Neural cell (in vitro differentiated cells): ENCODE measurements at regions not wholly inside any gene's neighbourhood (a gene's known extent, or its start where the extent isn't known, plus 50 kb on each side); places are given as distances from the start of the nearest gene placed in this dataset.

Experiments
- H2AFZ ChIP-seq: fragments of 200-600, 300-800 bp; sonication (generic), shearing (Covaris generic); 2 replicates; pipeline ENCODE4 v1.6.0; 2014; ENCODE audit warnings: low read depth, mild to moderate bottlenecking, antibody characterized with exemption, low read length, moderate library complexity
- H3F3A ChIP-seq: fragments of 200-600 bp; shearing (Covaris generic); 2 replicates; pipeline ENCODE4 v1.6.1; 2016; ENCODE audit warnings: mild to moderate bottlenecking, moderate library complexity, mixed read lengths, antibody characterized with exemption, low read length; ENCODE audit not compliant: insufficient read depth, poor library complexity, severe bottlenecking
- H3K27ac ChIP-seq: fragments of 200-600, 300-800 bp; sonication (generic), shearing (Covaris generic); 2 replicates; pipeline ENCODE4 v1.5.1; 2014; ENCODE audit warnings: mild to moderate bottlenecking, low read length, moderate library complexity
- H3K27me3 ChIP-seq: fragments of 300-800, 200-600 bp; sonication (generic), shearing (Covaris generic); 2 replicates; pipeline ENCODE4 v1.6.0; 2014; ENCODE audit warnings: mild to moderate bottlenecking, low read depth, low read length, moderate library complexity; ENCODE audit not compliant: insufficient read depth
- H3K36me3 ChIP-seq: fragments of 300-800, 200-600 bp; sonication (generic), shearing (Covaris generic); 2 replicates; pipeline ENCODE4 v1.5.1; 2014; ENCODE audit warnings: mild to moderate bottlenecking, antibody characterized with exemption, low read length, moderate library complexity; ENCODE audit not compliant: insufficient read depth
- H3K4me2 ChIP-seq: fragments of 300-800, 200-600 bp; sonication (generic), shearing (Covaris generic); 2 replicates; pipeline ENCODE4 v1.6.0; 2014; ENCODE audit warnings: mild to moderate bottlenecking, low read length
- H3K4me3 ChIP-seq: fragments of 300-800, 200-600 bp; sonication (generic), shearing (Covaris generic); 2 replicates; pipeline ENCODE4 v1.5.1; 2014; ENCODE audit warnings: mild to moderate bottlenecking, low read length, moderate library complexity
- H3K79me2 ChIP-seq: fragments of 200-600 bp; shearing (Covaris generic); replicated peaks from 2 replicates; pipeline ENCODE4 v1.6.0; 2014; ENCODE audit warnings: mild to moderate bottlenecking, low read length, moderate library complexity; ENCODE audit not compliant: insufficient read depth
- H3K9ac ChIP-seq: fragments of 300-800, 200-600 bp; sonication (generic), shearing (Covaris generic); 2 replicates; pipeline ENCODE4 v1.6.1; 2016; ENCODE audit warnings: mild to moderate bottlenecking, low read length, mixed read lengths
- H3K9me2 ChIP-seq: fragments of 200-600 bp; shearing (Covaris generic); 2 replicates; pipeline ENCODE4 v1.6.1; 2016; ENCODE audit warnings: mild to moderate bottlenecking, low read length, mixed read lengths; ENCODE audit not compliant: insufficient read depth
- H3K9me3 ChIP-seq: fragments of 200-600, 300-800 bp; sonication (generic), shearing (Covaris generic); 2 replicates; pipeline ENCODE4 v1.6.1; 2016; ENCODE audit warnings: mild to moderate bottlenecking, mixed run types, low read length, moderate library complexity, mixed read lengths
- H4K20me1 ChIP-seq: fragments of 200-600 bp; shearing (Covaris generic); 2 replicates; pipeline ENCODE4 v1.6.1; 2016; ENCODE audit warnings: mild to moderate bottlenecking, mixed run types; ENCODE audit not compliant: insufficient read depth
- EP300 ChIP-seq: fragments of 450-650 bp; conservative IDR thresholded peaks from 2 replicates; pipeline ENCODE4 v1.6.1; 2014; ENCODE audit warnings: antibody characterized with exemption, mild to moderate bottlenecking, moderate library complexity; ENCODE audit not compliant: poor library complexity, severe bottlenecking
- EZH2 ChIP-seq: fragments of 200-600, 300-800 bp; shearing (Covaris generic), sonication (generic); IDR thresholded peaks from 2 replicates; pipeline ENCODE4 v1.6.1; 2014; ENCODE audit warnings: antibody characterized with exemption, low read length, borderline replicate concordance, mild to moderate bottlenecking; ENCODE audit not compliant: insufficient read depth, poor library complexity, severe bottlenecking
- MXI1 ChIP-seq: fragments of 450-650 bp; conservative IDR thresholded peaks from 2 replicates; pipeline ENCODE4 v1.6.1; 2014; ENCODE audit warnings: antibody characterized with exemption, mild to moderate bottlenecking; ENCODE audit not compliant: poor library complexity, severe bottlenecking
- POLR2AphosphoS5 ChIP-seq: IDR thresholded peaks from 2 replicates; pipeline ENCODE4 v1.6.1; 2012
- RAD21 ChIP-seq: fragments of 450-650 bp; conservative IDR thresholded peaks from 2 replicates; pipeline ENCODE4 v1.6.1; 2014; ENCODE audit warnings: antibody characterized with exemption, mild to moderate bottlenecking, moderate library complexity
- SMC3 ChIP-seq: fragments of 450-650 bp; conservative IDR thresholded peaks from 2 replicates; pipeline ENCODE4 v1.6.1; 2014; ENCODE audit warnings: antibody characterized with exemption, mild to moderate bottlenecking, moderate library complexity; ENCODE audit not compliant: poor library complexity
- TAF1 ChIP-seq: IDR thresholded peaks from 2 replicates; pipeline ENCODE4 v1.6.1; 2012; ENCODE audit warnings: low read depth
- TF ChIP-seq, protein P1 (sequence below): fragments of 450-650 bp; IDR thresholded peaks from 2 replicates; pipeline ENCODE4 v1.5.1; 2014; ENCODE audit warnings: antibody characterized with exemption, mild to moderate bottlenecking, moderate library complexity; ENCODE audit not compliant: poor library complexity, severe bottlenecking
- TF ChIP-seq, protein P2 (sequence below): IDR thresholded peaks from 2 replicates; pipeline ENCODE4 v1.6.1; 2012; ENCODE audit warnings: borderline replicate concordance

DNA sequence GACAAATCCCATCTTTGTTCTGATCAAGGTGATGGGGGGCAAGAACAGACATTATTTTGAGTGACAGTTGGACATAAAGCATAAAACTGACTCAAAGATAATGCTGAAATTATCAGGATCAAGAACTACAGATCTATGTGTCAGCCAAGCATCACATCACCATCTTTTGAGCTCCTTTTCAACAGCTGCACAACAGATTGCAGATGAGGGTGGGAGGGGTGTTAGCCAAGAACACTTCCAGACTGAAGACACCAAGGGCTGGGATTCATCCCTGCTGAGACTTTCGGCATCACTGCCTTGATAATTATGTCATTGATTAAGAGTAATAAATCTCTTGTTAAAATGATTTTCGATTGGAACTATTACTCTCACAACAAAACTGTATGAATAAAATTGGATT, 191.5 kb upstream of the NETO1 start:
- TF ChIP-seq MXI1, result no peak
- TF ChIP-seq SMC3, result no peak
- no peak for TF ChIP-seq RAD21
- TF ChIP-seq, protein P1, sequence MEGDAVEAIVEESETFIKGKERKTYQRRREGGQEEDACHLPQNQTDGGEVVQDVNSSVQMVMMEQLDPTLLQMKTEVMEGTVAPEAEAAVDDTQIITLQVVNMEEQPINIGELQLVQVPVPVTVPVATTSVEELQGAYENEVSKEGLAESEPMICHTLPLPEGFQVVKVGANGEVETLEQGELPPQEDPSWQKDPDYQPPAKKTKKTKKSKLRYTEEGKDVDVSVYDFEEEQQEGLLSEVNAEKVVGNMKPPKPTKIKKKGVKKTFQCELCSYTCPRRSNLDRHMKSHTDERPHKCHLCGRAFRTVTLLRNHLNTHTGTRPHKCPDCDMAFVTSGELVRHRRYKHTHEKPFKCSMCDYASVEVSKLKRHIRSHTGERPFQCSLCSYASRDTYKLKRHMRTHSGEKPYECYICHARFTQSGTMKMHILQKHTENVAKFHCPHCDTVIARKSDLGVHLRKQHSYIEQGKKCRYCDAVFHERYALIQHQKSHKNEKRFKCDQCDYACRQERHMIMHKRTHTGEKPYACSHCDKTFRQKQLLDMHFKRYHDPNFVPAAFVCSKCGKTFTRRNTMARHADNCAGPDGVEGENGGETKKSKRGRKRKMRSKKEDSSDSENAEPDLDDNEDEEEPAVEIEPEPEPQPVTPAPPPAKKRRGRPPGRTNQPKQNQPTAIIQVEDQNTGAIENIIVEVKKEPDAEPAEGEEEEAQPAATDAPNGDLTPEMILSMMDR, result no peak
- TF ChIP-seq EZH2, result no peak
- no peak for TF ChIP-seq TAF1
- no peak for TF ChIP-seq POLR2AphosphoS5
- no peak for TF ChIP-seq EP300
- TF ChIP-seq, protein P2, sequence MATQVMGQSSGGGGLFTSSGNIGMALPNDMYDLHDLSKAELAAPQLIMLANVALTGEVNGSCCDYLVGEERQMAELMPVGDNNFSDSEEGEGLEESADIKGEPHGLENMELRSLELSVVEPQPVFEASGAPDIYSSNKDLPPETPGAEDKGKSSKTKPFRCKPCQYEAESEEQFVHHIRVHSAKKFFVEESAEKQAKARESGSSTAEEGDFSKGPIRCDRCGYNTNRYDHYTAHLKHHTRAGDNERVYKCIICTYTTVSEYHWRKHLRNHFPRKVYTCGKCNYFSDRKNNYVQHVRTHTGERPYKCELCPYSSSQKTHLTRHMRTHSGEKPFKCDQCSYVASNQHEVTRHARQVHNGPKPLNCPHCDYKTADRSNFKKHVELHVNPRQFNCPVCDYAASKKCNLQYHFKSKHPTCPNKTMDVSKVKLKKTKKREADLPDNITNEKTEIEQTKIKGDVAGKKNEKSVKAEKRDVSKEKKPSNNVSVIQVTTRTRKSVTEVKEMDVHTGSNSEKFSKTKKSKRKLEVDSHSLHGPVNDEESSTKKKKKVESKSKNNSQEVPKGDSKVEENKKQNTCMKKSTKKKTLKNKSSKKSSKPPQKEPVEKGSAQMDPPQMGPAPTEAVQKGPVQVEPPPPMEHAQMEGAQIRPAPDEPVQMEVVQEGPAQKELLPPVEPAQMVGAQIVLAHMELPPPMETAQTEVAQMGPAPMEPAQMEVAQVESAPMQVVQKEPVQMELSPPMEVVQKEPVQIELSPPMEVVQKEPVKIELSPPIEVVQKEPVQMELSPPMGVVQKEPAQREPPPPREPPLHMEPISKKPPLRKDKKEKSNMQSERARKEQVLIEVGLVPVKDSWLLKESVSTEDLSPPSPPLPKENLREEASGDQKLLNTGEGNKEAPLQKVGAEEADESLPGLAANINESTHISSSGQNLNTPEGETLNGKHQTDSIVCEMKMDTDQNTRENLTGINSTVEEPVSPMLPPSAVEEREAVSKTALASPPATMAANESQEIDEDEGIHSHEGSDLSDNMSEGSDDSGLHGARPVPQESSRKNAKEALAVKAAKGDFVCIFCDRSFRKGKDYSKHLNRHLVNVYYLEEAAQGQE, result no peak
- Histone ChIP-seq H3K9me2 (no peaks in the 10 kb centered on the region), H4K20me1 (no peaks in the 10 kb centered on the region), H3K4me2 (no peak overlapping the region), H3F3A (no peaks in the 10 kb centered on the region), H3K27me3 (no peaks in the 10 kb centered on the region), H3K36me3 (no peaks in the 10 kb centered on the region), H2AFZ (no peak overlapping the region), H3K4me3 (no peak overlapping the region), H3K79me2 (no peaks in the 10 kb centered on the region), H3K9ac (no peak overlapping the region), H3K9me3 (no peaks in the 10 kb centered on the region), H3K27ac (no peak overlapping the region)

DNA sequence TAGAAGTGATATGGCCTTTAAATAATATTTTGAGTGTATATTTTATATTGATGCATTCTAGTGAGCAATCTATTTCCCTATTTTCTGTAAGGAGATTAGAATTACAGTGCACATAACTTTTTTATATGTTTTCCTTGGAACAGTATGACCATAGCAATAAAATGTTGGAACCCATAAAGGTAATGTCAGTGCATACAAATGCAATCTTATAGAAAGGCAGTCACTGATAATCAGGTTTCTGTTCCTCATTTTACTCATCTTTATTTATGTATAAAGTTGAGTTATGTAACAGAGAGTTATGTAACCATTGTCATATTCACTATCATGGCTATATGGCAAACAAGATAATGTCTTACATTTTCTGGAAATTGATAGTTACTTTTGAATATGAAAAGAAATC, 179.9 kb upstream of the NETO1 start:
- no peaks in the 10 kb centered on the region for H4K20me1 ChIP-seq
- no peaks in the 10 kb centered on the region for H3K9me2 ChIP-seq
- H3K9me3 ChIP-seq, result peaks cover 4% of the 10 kb centered on the region
- no peak overlapping the region for H3K9ac ChIP-seq
- H3K27me3 ChIP-seq, result no peaks in the 10 kb centered on the region
- H3F3A ChIP-seq, result no peaks in the 10 kb centered on the region
- H3K79me2 ChIP-seq, result no peaks in the 10 kb centered on the region
- no peaks in the 10 kb centered on the region for H3K36me3 ChIP-seq
- H3K4me2 ChIP-seq, result no peak overlapping the region
- no peak overlapping the region for H2AFZ ChIP-seq
- H3K4me3 ChIP-seq, result no peak overlapping the region
- H3K27ac ChIP-seq, result no peak overlapping the region
- TF ChIP-seq MXI1, result no peak
- TF ChIP-seq, protein P2, result no peak
- TF ChIP-seq, protein P1, result no peak
- TF ChIP-seq TAF1, result no peak
- no peak for TF ChIP-seq EP300
- TF ChIP-seq POLR2AphosphoS5, result no peak
- no peak for TF ChIP-seq SMC3
- TF ChIP-seq RAD21, result no peak
- no peak for TF ChIP-seq EZH2
